HL-60 (cell line): ENCODE measurements at regions not wholly inside any gene's neighbourhood (a gene's known extent, or its start where the extent isn't known, plus 50 kb on each side); places are given as distances from the start of the nearest gene placed in this dataset.

ENCODE experiments used
- DNase-seq, 2 experiments: peaks; one replicate each; pipeline ENCODE4 v3.0.0-alpha.2; 2010 to 2020; ENCODE audit warnings: low read depth in 1 of 2, low spot score in 1 of 2
- H3K27ac ChIP-seq: fragments of 250-450 bp; sonication (Bioruptor Pico); replicated peaks from 2 replicates; pipeline ENCODE4 v1.5.1; 2020; ENCODE audit warnings: mild to moderate bottlenecking, moderate library complexity
- H3K27me3 ChIP-seq: fragments of 250-450 bp; sonication (Bioruptor Pico); 2 replicates; pipeline ENCODE4 v1.5.1; 2021; ENCODE audit warnings: mild to moderate bottlenecking, moderate library complexity; ENCODE audit not compliant: insufficient read depth, poor library complexity, severe bottlenecking
- H3K4me3 ChIP-seq: replicated peaks from 2 replicates; pipeline ENCODE4 v1.5.1; 2011; ENCODE audit warnings: mild to moderate bottlenecking, control low read depth, low read length; ENCODE audit not compliant: insufficient read depth
- CTCF ChIP-seq: IDR thresholded peaks from one replicate; pipeline ENCODE4 v1.5.1; 2011; ENCODE audit warnings: low read length, control low read depth, inconsistent platforms; ENCODE audit not compliant: insufficient read depth
- GABPA ChIP-seq: IDR thresholded peaks from 2 replicates; pipeline ENCODE4 v1.6.1; 2012; ENCODE audit warnings: low read depth
- POLR2AphosphoS5 ChIP-seq: IDR thresholded peaks from 2 replicates; pipeline ENCODE4 v1.6.1; 2012; ENCODE audit warnings: low read depth
- REST ChIP-seq: IDR thresholded peaks from 2 replicates; pipeline ENCODE4 v1.6.1; 2012; ENCODE audit warnings: low read depth; ENCODE audit not compliant: insufficient replicate concordance
- SPI1 ChIP-seq: IDR thresholded peaks from 2 replicates; pipeline ENCODE4 v1.6.1; 2012; ENCODE audit warnings: low read depth, mild to moderate bottlenecking, borderline replicate concordance

GRCh38 chr2:144229296-144229695 lies 290.6 kb downstream of the ZEB2 start:
- H3K4me3 ChIP-seq = no peak overlapping the region
- H3K27me3 ChIP-seq = no peaks in the 10 kb centered on the region
- no peak overlapping the region for H3K27ac ChIP-seq
- DNase-seq = no peak
- TF ChIP-seq POLR2AphosphoS5 (no peak), SPI1 (no peak), CTCF (no peak), GABPA (no peak), REST (no peak)

GRCh38 chr2:144227427-144228105 lies 292.4 kb downstream of the ZEB2 start:
- no peak overlapping the region for H3K4me3 ChIP-seq
- TF ChIP-seq CTCF = no peak
- TF ChIP-seq POLR2AphosphoS5 = no peak
- TF ChIP-seq GABPA = no peak
- no peak for TF ChIP-seq REST
- TF ChIP-seq SPI1 = no peak
- H3K27me3 ChIP-seq = no peaks in the 10 kb centered on the region

GRCh38 chr2:144225076-144225475 lies 294.8 kb downstream of the ZEB2 start:
- TF ChIP-seq SPI1 = no peak
- no peak for TF ChIP-seq REST
- TF ChIP-seq CTCF = no peak
- TF ChIP-seq POLR2AphosphoS5 = no peak
- no peak for TF ChIP-seq GABPA
- no peak for DNase-seq
- H3K4me3 ChIP-seq = no peak overlapping the region
- no peaks in the 10 kb centered on the region for H3K27me3 ChIP-seq
- no peak overlapping the region for H3K27ac ChIP-seq

More at GRCh38 chr2:144227427-144228105, 292.4 kb downstream of the ZEB2 start:
- no peak for DNase-seq
- no peak overlapping the region for H3K27ac ChIP-seq
